NCI-H226 (cell line): ENCODE measurements at regions not wholly inside any gene's neighbourhood (a gene's known extent, or its start where the extent isn't known, plus 50 kb on each side); places are given as distances from the start of the nearest gene placed in this dataset.

Experiments used
- DNase-seq: peaks from one replicate; pipeline ENCODE4 v3.0.0-alpha.2; 2015

DNA sequence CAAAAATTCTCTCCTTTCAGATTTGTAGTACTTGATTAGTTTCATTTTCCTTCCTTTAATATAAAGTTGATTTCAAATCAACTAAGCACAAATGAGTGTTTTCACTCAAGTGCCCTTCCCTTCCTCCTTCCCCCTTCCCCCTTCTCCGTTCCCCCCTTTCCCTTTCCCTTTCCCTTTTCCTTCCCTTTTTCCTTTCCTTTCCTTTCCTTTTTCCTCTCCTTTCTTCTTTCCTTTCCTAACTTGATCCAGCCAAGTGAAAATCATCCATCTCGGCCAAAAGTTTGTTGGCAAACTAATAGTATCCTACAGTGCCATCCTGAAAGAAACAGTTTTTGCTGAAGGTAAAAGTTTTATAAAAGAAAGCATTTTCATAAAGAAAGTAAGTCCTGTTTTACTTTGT lies 85.3 kb upstream of the CD180 start:
- no peak for DNase-seq

DNA sequence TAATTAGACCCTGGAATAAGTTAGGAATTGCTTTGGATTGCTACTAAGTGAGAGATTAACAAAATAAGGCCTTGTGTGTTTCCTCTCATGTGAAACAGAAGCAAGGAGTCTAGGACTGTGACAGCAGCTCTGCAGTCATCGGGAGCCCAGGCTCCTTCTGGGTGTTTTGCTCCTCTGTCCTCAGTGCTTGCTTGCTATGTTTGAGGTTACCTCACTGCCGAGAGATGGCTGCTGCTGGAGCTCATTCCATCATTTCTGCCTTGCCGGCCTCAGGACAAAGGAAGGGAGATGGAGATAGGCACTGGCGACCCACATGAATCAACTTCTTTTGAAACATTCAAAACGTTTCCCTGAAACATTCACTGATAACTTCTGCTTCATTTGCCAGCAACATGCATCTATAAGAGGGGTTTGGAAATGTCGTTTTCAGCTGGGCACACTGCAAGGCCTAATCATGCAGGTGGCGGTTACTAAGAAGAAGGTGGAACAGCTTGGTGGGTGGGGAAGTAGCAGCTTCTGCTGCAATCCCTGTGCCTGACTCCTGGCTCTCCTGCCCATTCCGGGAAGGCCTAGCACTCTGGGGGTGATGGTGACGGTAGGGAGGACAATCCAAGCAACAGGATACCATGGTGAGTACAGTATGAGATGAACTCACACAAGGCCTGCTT lies 77.2 kb upstream of the CD180 start:
- DNase-seq = no peak

GRCh38 chr5:67272453-67273130 lies 76.0 kb upstream of the CD180 start:
- no peak for DNase-seq

DNA sequence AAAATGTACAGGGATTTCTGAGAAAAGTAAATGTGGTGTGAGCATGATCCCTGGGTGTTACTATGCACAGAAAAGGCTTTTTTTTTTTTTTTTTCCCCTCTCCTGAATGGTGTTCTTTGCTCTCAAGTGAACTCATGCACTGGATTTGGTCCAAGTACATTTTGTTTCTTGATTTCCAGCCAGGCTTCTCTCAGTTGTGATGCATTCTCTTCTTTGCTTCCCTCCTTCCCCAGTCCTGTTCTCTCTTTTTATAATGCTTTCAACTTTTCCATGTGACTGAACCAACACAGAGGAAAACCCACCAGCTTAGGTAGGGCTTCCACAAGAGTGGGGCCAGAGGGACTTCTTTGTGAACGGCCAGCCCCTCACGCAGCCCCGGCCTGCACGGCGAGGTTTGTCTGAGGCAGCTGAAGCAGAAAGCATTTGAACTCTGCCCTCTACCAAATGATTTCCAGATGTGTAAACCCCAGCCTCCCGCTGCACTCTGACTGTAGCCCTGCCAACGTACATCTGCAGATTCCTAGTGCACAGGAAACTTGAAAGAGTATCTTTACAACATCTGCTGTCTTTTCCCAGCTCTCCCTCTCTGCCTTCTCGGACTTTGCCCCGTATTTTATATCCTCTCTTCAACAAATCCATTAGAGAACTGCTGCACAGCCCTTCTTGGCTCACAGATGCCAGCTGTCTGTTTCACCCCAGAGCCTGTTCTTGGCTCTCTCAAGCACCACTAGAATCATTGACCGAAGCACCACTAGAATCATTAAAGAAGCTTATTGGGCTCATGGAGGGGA lies 71.8 kb upstream of the CD180 start:
- peak; percentile 59 for DNase-seq

- no peak for DNase-seq
Observed at GRCh38 chr5:67267512-67268216, 71.1 kb upstream of the CD180 start.

DNA sequence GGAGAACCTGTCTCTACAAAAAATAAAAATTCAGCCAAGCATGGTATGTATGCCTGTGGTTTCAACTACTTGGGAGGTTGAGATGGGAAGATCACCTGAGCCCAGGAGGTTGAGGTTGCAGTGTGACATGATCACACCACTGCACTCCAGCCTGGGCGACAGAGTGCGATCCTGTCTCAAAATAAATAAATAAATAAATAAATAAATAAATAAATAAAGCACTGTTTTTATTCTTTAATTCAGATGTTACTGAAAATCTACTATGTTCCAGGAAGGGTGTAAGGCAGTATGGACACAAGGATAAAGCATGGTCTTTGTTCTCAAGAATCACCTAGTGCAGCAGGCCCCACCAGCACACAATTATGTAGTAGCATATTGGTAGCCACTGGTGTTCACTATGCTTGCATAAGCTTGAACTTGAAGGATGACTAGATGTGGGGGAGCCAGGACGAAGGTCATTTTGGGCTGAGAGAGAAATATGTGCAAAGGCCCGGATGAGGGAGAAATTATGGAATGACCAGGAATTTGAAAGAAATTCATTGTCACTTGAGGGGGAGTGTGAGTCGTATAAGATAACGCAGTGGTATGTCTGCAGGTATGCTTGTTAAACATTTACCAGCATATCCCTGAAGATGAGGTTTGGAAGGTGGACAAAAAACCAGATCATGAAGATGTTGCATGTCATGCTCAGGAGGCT lies 70.2 kb upstream of the CD180 start:
- no peak for DNase-seq

- DNase-seq = no peak
Observed at GRCh38 chr5:67265951-67266350, 69.4 kb upstream of the CD180 start.

- no peak for DNase-seq
Observed at GRCh38 chr5:67263656-67264408, 67.2 kb upstream of the CD180 start.

GRCh38 chr5:67262956-67263355 lies 66.4 kb upstream of the CD180 start:
- no peak for DNase-seq

DNA sequence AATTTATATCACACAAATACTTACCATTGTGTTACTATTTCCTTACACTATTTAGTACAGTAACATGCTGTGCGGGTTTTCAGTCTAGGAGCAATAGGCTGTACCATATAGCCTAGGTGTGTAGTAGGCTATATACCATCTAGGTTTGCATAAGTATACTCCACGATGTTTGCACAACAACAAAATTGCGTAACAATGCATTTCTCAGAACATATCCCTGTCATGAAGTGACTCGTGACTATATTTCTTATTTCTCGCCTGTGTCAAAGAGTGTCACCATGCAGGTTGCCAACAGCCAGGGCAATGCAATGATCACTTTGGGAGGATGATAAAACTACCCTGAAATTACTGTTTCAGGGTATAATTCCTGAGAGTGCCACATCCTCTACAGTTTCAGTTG lies 65.6 kb upstream of the CD180 start:
- no peak for DNase-seq

- no peak for DNase-seq
Observed at GRCh38 chr5:67259548-67260215, 63.1 kb upstream of the CD180 start.

DNA sequence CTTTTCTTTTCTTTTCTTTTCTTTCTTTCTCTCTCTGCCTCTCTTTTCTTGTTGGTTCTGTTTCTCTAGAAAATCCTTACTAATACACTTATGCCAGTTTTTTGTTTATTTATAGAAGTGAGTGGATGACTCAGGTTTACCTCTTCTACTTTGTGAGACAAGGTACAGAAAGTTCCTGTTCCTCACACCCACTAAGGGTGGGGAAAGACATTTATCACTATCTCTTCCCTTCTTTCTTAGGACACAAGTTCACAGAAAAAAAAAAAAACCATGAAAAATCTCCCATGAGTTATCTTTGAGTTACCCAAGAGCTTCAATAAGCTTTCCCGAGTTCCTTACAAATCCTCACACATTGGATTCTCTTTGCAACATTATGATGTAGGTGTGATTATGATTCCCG lies 60.9 kb upstream of the CD180 start:
- DNase-seq = no peak

DNA sequence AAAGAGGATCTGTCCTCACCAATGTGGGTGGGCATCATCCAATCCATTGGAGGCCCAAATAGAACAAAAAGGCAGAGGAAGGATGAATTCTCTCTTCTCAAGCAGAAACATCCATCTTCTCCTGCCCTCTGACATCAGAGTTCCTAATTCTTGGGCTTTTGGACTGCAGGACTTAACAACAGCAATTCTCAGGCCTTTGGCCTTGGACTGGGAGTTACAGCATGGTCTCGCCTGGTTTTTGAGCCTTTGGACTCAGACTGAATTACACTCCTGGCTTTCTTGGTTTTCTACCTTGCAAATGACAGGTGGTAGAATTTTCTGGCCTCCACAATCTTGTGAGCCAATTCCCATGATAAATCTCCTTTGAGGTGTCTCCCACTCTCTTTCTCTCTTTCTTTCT lies 60.5 kb upstream of the CD180 start:
- DNase-seq = no peak

- DNase-seq = no peak
Observed at GRCh38 chr5:67255881-67256280, 59.3 kb upstream of the CD180 start.

DNA sequence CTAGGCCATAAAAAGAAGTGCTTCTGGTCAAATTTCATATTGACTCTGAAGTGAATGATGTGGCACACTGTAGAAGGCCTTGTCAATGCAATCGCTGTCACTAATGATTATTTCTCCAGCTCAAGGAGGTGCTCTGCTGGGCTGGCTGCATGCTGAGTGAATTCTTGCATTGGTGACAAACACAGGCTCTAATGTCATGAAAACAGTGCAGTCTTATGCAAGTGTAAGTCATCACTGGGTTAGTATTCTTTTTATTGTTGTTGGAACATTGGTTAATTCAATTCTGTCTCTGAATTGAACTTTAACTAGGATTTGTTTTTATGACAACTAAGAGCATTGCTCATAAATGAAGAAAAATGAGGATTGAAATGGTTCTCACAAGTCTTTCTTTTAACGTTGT lies 57.3 kb upstream of the CD180 start:
- DNase-seq = no peak

- no peak for DNase-seq
Observed at GRCh38 chr5:67249590-67249895, 52.9 kb upstream of the CD180 start.

DNA sequence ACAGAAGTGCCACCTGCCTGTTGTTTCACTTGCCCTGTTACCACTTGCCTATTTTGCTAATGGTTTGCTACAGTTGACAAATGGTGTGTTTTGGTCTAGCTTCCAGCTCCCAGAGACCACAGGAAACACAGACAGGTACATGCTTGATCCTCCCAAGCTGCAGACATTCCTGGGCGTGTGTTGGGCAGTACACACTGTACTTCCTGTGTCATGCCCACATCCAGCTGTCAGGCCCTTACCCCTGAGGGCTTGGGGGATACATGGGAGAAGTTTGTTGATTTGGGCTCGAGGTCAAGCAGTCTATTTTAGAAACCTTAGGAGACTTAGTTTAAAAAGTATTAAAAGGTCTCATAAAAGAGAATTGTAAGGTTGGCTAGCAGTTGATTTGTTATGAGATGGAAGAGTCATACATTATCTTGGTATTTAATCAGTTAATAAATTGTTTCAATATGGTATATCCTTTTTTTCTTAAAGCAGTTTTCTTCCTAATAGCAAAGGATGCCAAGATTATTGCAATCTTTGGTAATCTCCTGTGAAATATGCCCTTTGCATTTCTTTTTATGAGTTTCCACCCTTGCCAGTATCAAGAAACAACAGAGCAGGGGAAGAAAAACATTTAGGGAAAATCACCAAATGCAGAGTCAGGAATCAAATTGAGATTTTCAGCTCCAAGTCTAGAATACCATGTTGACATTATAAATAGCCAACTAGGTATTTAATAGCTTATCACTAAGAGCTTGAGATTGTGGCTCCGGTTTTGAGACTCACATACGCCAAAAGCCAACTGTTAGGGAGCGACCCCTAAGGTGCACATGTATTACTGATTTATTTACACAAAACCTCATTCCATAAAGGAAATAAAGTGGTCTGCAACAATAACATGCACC lies 52.3 kb upstream of the CD180 start:
- peak; percentile 45 for DNase-seq

GRCh38 chr5:67246546-67247268 lies 50.1 kb upstream of the CD180 start:
- no peak for DNase-seq
